ENCODE measurements at regions not wholly inside any gene's neighbourhood (a gene's known extent, or its start where the extent isn't known, plus 50 kb on each side); places are given as distances from the start of the nearest gene placed in this dataset.

DNA sequence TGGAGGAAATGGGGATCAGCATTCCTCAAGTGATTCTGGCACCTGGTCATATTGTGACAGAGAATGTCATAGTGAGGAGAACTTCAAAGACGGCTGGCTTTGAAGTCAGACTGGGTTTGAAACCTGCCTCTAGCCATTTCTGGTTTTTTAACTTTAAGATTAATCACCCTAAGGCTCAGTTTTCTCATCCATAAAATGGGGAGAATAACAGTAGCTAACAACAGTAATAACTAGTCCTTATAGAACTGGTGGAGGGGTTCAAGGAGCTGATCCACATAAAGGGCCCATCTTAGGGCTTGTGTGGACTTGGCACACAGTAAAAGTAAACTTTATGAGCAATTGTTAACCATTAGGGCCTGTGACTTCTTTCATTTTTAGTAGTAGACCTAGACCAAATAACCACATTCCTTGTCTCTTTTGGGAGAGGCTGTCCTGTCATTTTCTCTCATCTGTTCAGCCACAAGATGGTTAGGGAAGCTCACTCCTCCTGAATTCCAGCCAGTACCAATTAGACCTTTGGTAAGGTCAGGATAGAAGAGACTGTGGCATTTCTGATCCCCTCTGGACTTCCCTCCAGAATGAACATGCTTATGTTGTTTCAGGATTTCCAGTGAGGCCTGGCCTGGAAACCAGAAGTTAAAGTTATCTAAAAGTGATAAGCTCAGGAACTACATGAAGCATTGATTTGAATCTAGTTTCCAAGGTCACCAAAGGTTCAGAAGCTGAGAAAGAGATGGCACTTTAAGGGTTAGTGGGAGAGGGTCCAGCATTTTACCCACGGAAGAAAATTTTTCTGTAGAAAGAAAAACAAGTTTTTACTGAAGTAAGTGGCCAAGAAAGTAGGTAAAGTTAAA, 159.3 kb upstream of the DPH6 start:
- Histone ChIP-seq H3K4me1 (ENCODE audit: control insufficient read depth, insufficient read depth, low read length) (no peaks in the 10 kb centered on the region), H3K9me3 (ENCODE audit: control insufficient read depth, low read length) (no peaks in the 10 kb centered on the region), H3K36me3 (ENCODE audit: control insufficient read depth, insufficient read depth, low read length) (no peaks in the 10 kb centered on the region), H3K4me3 (ENCODE audit: insufficient read depth, low read depth, low read length) (no peak overlapping the region), H3K27ac (ENCODE audit: insufficient read depth, low read depth, low read length, poor library complexity, severe bottlenecking) (no peak overlapping the region), H3K27me3 (ENCODE audit: control insufficient read depth, insufficient read depth, low read length, poor library complexity, severe bottlenecking) (no peaks in the 10 kb centered on the region)
- 92 to 100% methylated on average over 1 to 2 of the region's 2 CpGs for WGBS, 2 experiments

- Histone ChIP-seq H3K27ac (ENCODE audit: insufficient read depth, low read depth, low read length, poor library complexity, severe bottlenecking) (no peak overlapping the region), H3K9me3 (ENCODE audit: control insufficient read depth, low read length) (no peaks in the 10 kb centered on the region), H3K27me3 (ENCODE audit: control insufficient read depth, insufficient read depth, low read length, poor library complexity, severe bottlenecking) (no peaks in the 10 kb centered on the region), H3K4me3 (ENCODE audit: insufficient read depth, low read depth, low read length) (no peak overlapping the region), H3K4me1 (ENCODE audit: control insufficient read depth, insufficient read depth, low read length) (no peaks in the 10 kb centered on the region), H3K36me3 (ENCODE audit: control insufficient read depth, insufficient read depth, low read length) (no peaks in the 10 kb centered on the region)
- WGBS, 2 experiments: 78 to 88% methylated on average over 4 of the region's 4 CpGs
Observed at GRCh38 chr15:35705884-35706585, 160.1 kb upstream of the DPH6 start.

DNA sequence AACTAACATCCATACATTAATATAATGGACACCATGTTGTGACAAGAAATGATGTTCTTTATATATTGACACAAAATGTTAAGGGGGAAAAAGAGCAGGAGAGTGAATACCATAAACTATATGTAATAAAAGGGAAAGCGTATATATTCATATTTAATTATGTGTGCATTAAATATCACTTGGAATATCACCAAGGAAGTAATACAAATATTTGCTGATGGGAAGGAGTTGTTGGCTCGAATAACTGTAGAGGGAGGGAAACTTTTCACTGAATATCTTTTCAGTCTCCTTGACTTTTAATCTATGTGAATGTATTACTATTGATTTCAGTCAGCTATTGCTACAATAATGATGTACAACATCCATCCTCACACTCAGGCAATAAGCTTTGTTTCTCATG, 167.0 kb upstream of the DPH6 start:
- H3K9me3 ChIP-seq (ENCODE audit: control insufficient read depth, low read length): no peaks in the 10 kb centered on the region
- no peak overlapping the region for H3K27ac ChIP-seq (ENCODE audit: insufficient read depth, low read depth, low read length, poor library complexity, severe bottlenecking)
- no peak overlapping the region for H3K4me3 ChIP-seq (ENCODE audit: insufficient read depth, low read depth, low read length)
- H3K4me1 ChIP-seq (ENCODE audit: control insufficient read depth, insufficient read depth, low read length): no peaks in the 10 kb centered on the region
- no peaks in the 10 kb centered on the region for H3K27me3 ChIP-seq (ENCODE audit: control insufficient read depth, insufficient read depth, low read length, poor library complexity, severe bottlenecking)
- no peaks in the 10 kb centered on the region for H3K36me3 ChIP-seq (ENCODE audit: control insufficient read depth, insufficient read depth, low read length)
- 100% methylated on average over 2 of the region's 2 CpGs; no CpG with 5 or more reads in 1 of the 2 experiments for WGBS, 2 experiments

- Histone ChIP-seq H3K4me1 (ENCODE audit: control insufficient read depth, insufficient read depth, low read length) (no peaks in the 10 kb centered on the region), H3K27ac (ENCODE audit: insufficient read depth, low read depth, low read length, poor library complexity, severe bottlenecking) (no peak overlapping the region), H3K36me3 (ENCODE audit: control insufficient read depth, insufficient read depth, low read length) (no peaks in the 10 kb centered on the region), H3K4me3 (ENCODE audit: insufficient read depth, low read depth, low read length) (no peak overlapping the region), H3K9me3 (ENCODE audit: control insufficient read depth, low read length) (no peaks in the 10 kb centered on the region), H3K27me3 (ENCODE audit: control insufficient read depth, insufficient read depth, low read length, poor library complexity, severe bottlenecking) (no peaks in the 10 kb centered on the region)
- 95 to 98% methylated on average over 2 of the region's 2 CpGs for WGBS, 2 experiments
Observed at GRCh38 chr15:35713733-35714132, 167.8 kb upstream of the DPH6 start.

- Histone ChIP-seq H3K36me3 (ENCODE audit: control insufficient read depth, insufficient read depth, low read length) (no peaks in the 10 kb centered on the region), H3K4me3 (ENCODE audit: insufficient read depth, low read depth, low read length) (no peak overlapping the region), H3K9me3 (ENCODE audit: control insufficient read depth, low read length) (no peaks in the 10 kb centered on the region), H3K27me3 (ENCODE audit: control insufficient read depth, insufficient read depth, low read length, poor library complexity, severe bottlenecking) (no peaks in the 10 kb centered on the region), H3K4me1 (ENCODE audit: control insufficient read depth, insufficient read depth, low read length) (no peaks in the 10 kb centered on the region), H3K27ac (ENCODE audit: insufficient read depth, low read depth, low read length, poor library complexity, severe bottlenecking) (no peak overlapping the region)
- WGBS, 2 experiments: 85 to 89% methylated on average over 4 of the region's 4 CpGs
Observed at GRCh38 chr15:35717721-35718120, 171.8 kb upstream of the DPH6 start.

DNA sequence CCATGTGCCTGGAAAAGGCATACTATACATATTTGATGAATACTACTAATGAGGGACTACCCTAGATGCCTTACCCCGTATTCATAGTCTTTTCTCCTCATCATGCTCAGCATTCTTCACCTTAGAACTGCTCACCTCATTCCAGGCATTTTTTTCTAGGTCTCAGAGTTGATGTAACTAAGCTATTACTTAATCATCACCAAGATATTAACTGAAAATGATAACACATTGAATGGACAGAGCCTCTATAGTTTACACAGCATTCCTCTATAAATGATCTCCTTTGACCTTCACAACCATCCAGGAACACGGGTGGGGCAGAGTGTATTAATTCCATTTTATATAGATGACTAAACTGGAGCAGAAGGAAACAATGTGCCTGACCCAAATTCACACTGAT, 174.1 kb upstream of the DPH6 start:
- Histone ChIP-seq H3K9me3 (ENCODE audit: control insufficient read depth, low read length) (no peaks in the 10 kb centered on the region), H3K4me1 (ENCODE audit: control insufficient read depth, insufficient read depth, low read length) (no peaks in the 10 kb centered on the region), H3K36me3 (ENCODE audit: control insufficient read depth, insufficient read depth, low read length) (no peaks in the 10 kb centered on the region), H3K27me3 (ENCODE audit: control insufficient read depth, insufficient read depth, low read length, poor library complexity, severe bottlenecking) (no peaks in the 10 kb centered on the region), H3K4me3 (ENCODE audit: insufficient read depth, low read depth, low read length) (no peak overlapping the region), H3K27ac (ENCODE audit: insufficient read depth, low read depth, low read length, poor library complexity, severe bottlenecking) (no peak overlapping the region)
- WGBS, 2 experiments: 89% methylated on average over 1 to 2 of the region's 2 CpGs

DNA sequence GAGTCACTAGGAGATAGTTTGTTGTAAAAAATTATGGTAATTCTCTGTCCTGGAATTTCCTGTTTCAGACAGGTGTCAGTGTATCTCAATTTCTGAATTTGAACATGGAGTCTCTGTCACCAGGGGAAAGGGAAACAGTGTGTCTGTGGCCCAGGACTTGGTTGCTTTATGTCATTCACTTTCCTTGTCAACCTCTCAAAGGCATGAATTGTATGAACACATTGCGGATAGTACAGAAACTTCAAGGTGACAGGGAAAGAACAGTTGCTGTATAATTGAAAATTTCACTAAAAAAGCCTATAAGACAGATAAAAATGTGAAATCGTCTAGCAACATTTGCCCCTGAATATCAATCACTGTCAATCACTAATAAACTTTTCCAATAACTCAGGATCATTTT, 175.0 kb upstream of the DPH6 start:
- H3K27ac ChIP-seq (ENCODE audit: insufficient read depth, low read depth, low read length, poor library complexity, severe bottlenecking): no peak overlapping the region
- WGBS, 2 experiments: 80 to 94% methylated on average over 2 of the region's 2 CpGs
- no peaks in the 10 kb centered on the region for H3K4me1 ChIP-seq (ENCODE audit: control insufficient read depth, insufficient read depth, low read length)
- no peaks in the 10 kb centered on the region for H3K9me3 ChIP-seq (ENCODE audit: control insufficient read depth, low read length)
- no peaks in the 10 kb centered on the region for H3K27me3 ChIP-seq (ENCODE audit: control insufficient read depth, insufficient read depth, low read length, poor library complexity, severe bottlenecking)
- H3K36me3 ChIP-seq (ENCODE audit: control insufficient read depth, insufficient read depth, low read length): no peaks in the 10 kb centered on the region
- H3K4me3 ChIP-seq (ENCODE audit: insufficient read depth, low read depth, low read length): no peak overlapping the region

GRCh38 chr15:35721751-35722150, 175.8 kb upstream of the DPH6 start:
- H3K27ac ChIP-seq (ENCODE audit: insufficient read depth, low read depth, low read length, poor library complexity, severe bottlenecking): no peak overlapping the region
- H3K9me3 ChIP-seq (ENCODE audit: control insufficient read depth, low read length): no peaks in the 10 kb centered on the region
- no peaks in the 10 kb centered on the region for H3K36me3 ChIP-seq (ENCODE audit: control insufficient read depth, insufficient read depth, low read length)
- no peak overlapping the region for H3K4me3 ChIP-seq (ENCODE audit: insufficient read depth, low read depth, low read length)
- 91 to 94% methylated on average over 4 of the region's 4 CpGs for WGBS, 2 experiments
- no peaks in the 10 kb centered on the region for H3K4me1 ChIP-seq (ENCODE audit: control insufficient read depth, insufficient read depth, low read length)
- H3K27me3 ChIP-seq (ENCODE audit: control insufficient read depth, insufficient read depth, low read length, poor library complexity, severe bottlenecking): no peaks in the 10 kb centered on the region

DNA sequence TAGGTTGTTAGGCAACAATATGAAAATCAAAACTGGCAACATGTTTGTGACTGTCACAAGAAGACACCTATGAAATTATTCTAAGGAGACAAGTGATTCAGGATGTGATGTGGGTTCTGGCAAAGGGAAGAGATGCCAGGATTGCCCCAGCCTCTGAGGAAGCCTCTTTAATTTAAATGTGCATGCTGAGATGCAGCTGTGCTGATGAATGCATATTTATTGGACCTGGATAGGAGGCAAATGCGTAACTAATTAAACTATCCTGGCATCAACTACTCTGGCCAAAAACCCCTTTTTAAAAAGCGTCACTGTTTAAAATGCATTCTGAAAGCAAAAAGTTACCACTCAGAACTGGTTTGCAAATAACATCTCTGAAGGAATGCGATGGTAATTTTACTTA, 176.5 kb upstream of the DPH6 start:
- Histone ChIP-seq H3K36me3 (ENCODE audit: control insufficient read depth, insufficient read depth, low read length) (no peaks in the 10 kb centered on the region), H3K9me3 (ENCODE audit: control insufficient read depth, low read length) (no peaks in the 10 kb centered on the region), H3K27me3 (ENCODE audit: control insufficient read depth, insufficient read depth, low read length, poor library complexity, severe bottlenecking) (no peaks in the 10 kb centered on the region), H3K4me3 (ENCODE audit: insufficient read depth, low read depth, low read length) (no peak overlapping the region), H3K27ac (ENCODE audit: insufficient read depth, low read depth, low read length, poor library complexity, severe bottlenecking) (no peak overlapping the region), H3K4me1 (ENCODE audit: control insufficient read depth, insufficient read depth, low read length) (no peaks in the 10 kb centered on the region)
- WGBS, 2 experiments: 83 to 86% methylated on average over 3 of the region's 3 CpGs

- H3K36me3 ChIP-seq (ENCODE audit: control insufficient read depth, insufficient read depth, low read length): no peaks in the 10 kb centered on the region
- H3K4me3 ChIP-seq (ENCODE audit: insufficient read depth, low read depth, low read length): no peak overlapping the region
- H3K27me3 ChIP-seq (ENCODE audit: control insufficient read depth, insufficient read depth, low read length, poor library complexity, severe bottlenecking): no peaks in the 10 kb centered on the region
- no peaks in the 10 kb centered on the region for H3K9me3 ChIP-seq (ENCODE audit: control insufficient read depth, low read length)
- H3K27ac ChIP-seq (ENCODE audit: insufficient read depth, low read depth, low read length, poor library complexity, severe bottlenecking): no peak overlapping the region
- WGBS, 2 experiments: 72 to 74% methylated on average over 3 to 5 of the region's 5 CpGs
- no peaks in the 10 kb centered on the region for H3K4me1 ChIP-seq (ENCODE audit: control insufficient read depth, insufficient read depth, low read length)
Observed at GRCh38 chr15:35723120-35723847, 177.3 kb upstream of the DPH6 start.
